HUES64 (cell line): ENCODE measurements at regions not wholly inside any gene's neighbourhood (a gene's known extent, or its start where the extent isn't known, plus 50 kb on each side); places are given as distances from the start of the nearest gene placed in this dataset.
"Not testable (repeated sequence)": the region's sequence is repeated elsewhere in the genome, so short reads cannot be mapped to it uniquely, and the experiment has no call there.

Experiments
- H3K27ac ChIP-seq: 2 replicates; pipeline ENCODE4 v1.7.0; 2013; ENCODE audit warnings: low read depth, low read length, inconsistent platforms
- H3K27me3 ChIP-seq: 2 replicates; pipeline ENCODE4 v1.6.1; 2013; ENCODE audit warnings: mild to moderate bottlenecking, low read length; ENCODE audit not compliant: insufficient read depth
- H3K36me3 ChIP-seq: 2 replicates; pipeline ENCODE4 v1.6.1; 2013; ENCODE audit warnings: mild to moderate bottlenecking, low read length; ENCODE audit not compliant: insufficient read depth
- H3K4me1 ChIP-seq: 2 replicates; pipeline ENCODE4 v1.6.1; 2013; ENCODE audit warnings: mild to moderate bottlenecking, low read length, moderate library complexity; ENCODE audit not compliant: insufficient read depth
- H3K4me3 ChIP-seq: 2 replicates; pipeline ENCODE4 v1.5.1; 2013; ENCODE audit warnings: mild to moderate bottlenecking, low read length, moderate library complexity
- H3K9ac ChIP-seq: 2 replicates; pipeline ENCODE4 v1.6.1; 2013; ENCODE audit warnings: mild to moderate bottlenecking, low read depth, low read length
- H3K9me3 ChIP-seq: 2 replicates; pipeline ENCODE4 v1.6.1; 2013; ENCODE audit warnings: low read depth, low read length; ENCODE audit not compliant: insufficient read depth
- WGBS: fragments of 150-250, 120-280 bp; methylation state at CpG from one replicate; pipeline ENCODE4 v1.1.7; 2013; ENCODE audit warnings: missing lambda C conversion rate; 5-methylcytosine and 5-hydroxymethylcytosine counted together

DNA sequence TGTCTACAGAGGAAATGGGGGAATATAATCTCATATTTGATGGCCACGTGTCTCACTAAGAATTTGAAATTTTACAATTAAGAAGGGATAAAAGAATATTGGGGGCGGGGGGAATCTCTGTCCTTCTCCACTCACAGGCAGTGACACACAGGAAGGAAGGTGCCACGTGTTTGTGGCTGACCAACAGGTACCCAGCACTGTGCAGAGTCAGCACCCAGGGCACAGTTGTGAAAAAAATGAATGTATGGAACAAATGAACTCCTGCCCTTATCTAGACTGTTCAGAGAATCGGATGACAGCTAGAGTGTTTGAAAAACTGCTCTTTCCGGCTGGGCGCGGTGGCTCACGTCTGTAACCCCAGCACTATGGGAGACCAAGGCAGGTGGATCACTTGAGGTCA is 317.0 kb upstream of the MYT1L start:
- no peak overlapping the region for H3K27ac ChIP-seq
- no peaks in the 10 kb centered on the region for H3K27me3 ChIP-seq
- H3K9me3 ChIP-seq = no peaks in the 10 kb centered on the region
- H3K4me1 ChIP-seq = 0 out of 2 replicates have a peak, but pooled peaks cover 2% of the 10 kb centered on the region
- H3K36me3 ChIP-seq = no peaks in the 10 kb centered on the region
- H3K4me3 ChIP-seq = no peak overlapping the region
- H3K9ac ChIP-seq = no peak overlapping the region
- WGBS = 94% methylated on average over 8 of the region's 8 CpGs

DNA sequence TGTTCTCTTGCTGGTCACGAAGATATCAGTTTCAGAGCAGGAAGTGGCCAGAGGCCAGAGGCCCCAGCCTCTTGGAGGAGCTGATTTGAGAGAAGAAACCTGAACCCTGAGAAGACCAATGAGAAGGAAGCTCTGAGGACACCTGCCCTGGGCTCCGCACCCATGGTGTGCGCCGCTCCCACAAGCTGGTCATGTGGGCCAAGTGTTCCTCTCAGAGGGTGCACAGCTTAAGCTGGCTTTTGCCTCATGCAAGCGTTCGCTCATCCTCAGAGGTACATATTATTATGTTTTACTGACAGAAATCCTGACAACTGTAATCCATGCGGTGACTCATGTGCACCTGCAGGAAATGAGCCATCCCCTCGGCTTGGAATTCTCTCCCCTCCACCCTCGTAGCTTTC is 316.1 kb upstream of the MYT1L start:
- Histone ChIP-seq H3K9me3 (no peaks in the 10 kb centered on the region), H3K9ac (no peak overlapping the region), H3K27me3 (no peaks in the 10 kb centered on the region), H3K27ac (no peak overlapping the region), H3K4me1 (0 out of 2 replicates have a peak, but pooled peaks cover 2% of the 10 kb centered on the region), H3K4me3 (no peak overlapping the region), H3K36me3 (no peaks in the 10 kb centered on the region)
- 85% methylated on average over 9 of the region's 9 CpGs for WGBS

DNA sequence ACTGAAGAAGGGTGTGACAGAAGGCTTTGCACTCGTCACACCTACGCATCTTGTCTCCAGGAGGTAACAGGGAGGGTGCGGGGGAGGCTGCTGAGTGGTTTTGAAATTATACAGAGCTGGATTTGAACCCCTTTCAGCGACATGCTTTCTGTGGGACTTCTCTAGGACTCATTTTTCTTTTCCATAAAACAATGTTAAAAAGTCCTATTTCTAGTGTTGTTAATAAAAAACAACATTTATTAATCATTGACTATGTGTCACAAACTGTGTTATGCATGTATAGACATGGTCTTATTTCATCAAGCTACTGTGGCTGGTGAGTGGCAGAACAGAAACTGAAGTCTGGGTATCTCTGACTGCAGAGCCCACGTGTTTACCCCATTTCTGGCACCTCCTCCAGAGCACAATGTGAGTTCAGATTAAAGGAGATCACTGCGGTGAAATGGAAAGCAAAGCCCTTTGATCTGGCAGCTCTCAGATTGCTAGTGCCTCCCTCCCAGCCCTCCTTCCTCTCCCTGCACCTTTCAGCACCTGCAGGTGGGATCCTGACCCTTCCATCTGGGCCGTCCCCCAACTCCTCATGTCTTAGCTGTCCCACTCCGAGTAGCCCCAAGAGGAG is 315.5 kb upstream of the MYT1L start:
- H3K4me1 ChIP-seq = 0 out of 2 replicates have a peak, but pooled peaks cover 2% of the 10 kb centered on the region
- H3K4me3 ChIP-seq = no peak overlapping the region
- H3K27me3 ChIP-seq = no peaks in the 10 kb centered on the region
- no peak overlapping the region for H3K9ac ChIP-seq
- no peaks in the 10 kb centered on the region for H3K9me3 ChIP-seq
- no peak overlapping the region for H3K27ac ChIP-seq
- WGBS = 53% methylated on average over 7 of the region's 8 CpGs
- no peaks in the 10 kb centered on the region for H3K36me3 ChIP-seq

DNA sequence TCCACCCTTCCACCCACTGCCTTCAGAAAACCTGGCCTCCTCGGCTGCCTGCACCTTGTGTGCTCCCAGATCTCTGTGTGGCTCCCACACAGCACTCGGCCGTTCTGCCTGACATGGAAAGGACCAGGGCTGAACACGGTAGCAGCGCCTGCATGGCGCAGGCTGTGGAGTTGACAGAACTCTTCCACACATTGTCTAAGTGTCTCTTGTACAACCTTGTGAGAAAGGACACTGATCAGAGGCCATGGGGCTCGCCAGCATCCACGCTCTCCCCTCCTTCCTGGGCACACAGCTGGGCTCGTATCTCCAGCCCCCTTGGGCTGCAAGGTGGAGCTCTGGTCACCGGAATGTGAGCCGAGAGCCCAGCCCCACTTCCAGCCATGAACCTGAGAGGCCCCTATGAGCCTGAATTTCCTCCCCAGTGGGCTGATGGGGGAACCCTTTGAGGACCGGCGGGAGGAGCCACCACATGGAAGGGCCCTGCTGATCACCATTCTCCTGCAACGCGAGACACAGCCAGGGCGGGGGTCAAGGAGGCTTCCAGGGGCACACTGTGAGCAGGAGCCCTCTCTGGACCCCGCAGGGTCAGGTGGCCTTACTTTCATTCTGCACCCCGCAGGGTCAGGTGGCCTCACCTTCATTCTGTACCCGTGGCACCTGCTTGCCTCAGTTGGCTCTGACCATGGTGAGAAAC is 314.2 kb upstream of the MYT1L start:
- no peaks in the 10 kb centered on the region for H3K27me3 ChIP-seq
- 87% methylated on average over 19 of the region's 19 CpGs for WGBS

DNA sequence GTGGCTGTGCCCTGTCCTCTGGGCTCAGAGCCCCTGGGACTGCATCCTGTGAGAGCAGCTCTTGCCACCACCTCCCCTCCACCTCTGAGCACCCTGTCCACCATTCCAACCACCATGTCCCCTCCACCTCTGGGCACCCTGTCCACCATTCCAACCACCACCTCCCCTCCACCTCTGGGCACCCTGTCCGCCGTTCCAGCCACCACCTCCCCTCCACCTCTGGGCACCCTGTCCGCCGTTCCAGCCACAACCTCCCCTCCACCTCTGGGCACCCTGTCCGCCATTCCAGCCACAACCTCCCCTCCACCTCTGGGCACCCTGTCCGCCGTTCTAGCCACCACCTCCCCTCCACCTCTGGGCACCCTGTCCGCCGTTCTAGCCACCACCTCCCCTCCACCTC is 313.7 kb upstream of the MYT1L start:
- H3K4me3 ChIP-seq, H3K9ac ChIP-seq, H3K4me1 ChIP-seq, H3K36me3 ChIP-seq, H3K9me3 ChIP-seq, H3K27ac ChIP-seq, H3K27me3 ChIP-seq: not testable (repeated sequence)
- WGBS = 81% methylated on average over 9 of the region's 9 CpGs

More for the DNA sequence above, 314.2 kb upstream of the MYT1L start:
- H3K9ac ChIP-seq = no peak overlapping the region
- H3K27ac ChIP-seq = no peak overlapping the region
- no peaks in the 10 kb centered on the region for H3K36me3 ChIP-seq
- H3K9me3 ChIP-seq = no peaks in the 10 kb centered on the region
- no peak overlapping the region for H3K4me3 ChIP-seq
- 0 out of 2 replicates have a peak, but pooled peaks cover 2% of the 10 kb centered on the region for H3K4me1 ChIP-seq

DNA sequence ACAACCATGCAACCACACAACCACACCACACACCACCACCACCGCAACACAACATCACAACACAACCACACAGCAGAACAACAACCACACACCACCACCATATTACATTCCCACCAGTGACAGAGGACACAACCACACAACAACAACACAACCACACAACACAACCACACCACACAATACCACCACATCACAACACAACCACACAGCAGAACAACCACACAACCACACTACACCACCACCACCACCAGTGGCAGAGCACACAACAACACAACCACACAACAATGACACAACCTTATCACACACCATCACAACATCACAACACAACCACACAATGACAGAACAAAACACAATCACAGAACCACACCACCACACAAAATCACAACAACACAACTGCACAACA is 313.0 kb upstream of the MYT1L start:
- Histone ChIP-seq H3K9ac (no peak overlapping the region), H3K4me3 (no peak overlapping the region)
- 96% methylated on average over 1 of the region's 1 CpG for WGBS

DNA sequence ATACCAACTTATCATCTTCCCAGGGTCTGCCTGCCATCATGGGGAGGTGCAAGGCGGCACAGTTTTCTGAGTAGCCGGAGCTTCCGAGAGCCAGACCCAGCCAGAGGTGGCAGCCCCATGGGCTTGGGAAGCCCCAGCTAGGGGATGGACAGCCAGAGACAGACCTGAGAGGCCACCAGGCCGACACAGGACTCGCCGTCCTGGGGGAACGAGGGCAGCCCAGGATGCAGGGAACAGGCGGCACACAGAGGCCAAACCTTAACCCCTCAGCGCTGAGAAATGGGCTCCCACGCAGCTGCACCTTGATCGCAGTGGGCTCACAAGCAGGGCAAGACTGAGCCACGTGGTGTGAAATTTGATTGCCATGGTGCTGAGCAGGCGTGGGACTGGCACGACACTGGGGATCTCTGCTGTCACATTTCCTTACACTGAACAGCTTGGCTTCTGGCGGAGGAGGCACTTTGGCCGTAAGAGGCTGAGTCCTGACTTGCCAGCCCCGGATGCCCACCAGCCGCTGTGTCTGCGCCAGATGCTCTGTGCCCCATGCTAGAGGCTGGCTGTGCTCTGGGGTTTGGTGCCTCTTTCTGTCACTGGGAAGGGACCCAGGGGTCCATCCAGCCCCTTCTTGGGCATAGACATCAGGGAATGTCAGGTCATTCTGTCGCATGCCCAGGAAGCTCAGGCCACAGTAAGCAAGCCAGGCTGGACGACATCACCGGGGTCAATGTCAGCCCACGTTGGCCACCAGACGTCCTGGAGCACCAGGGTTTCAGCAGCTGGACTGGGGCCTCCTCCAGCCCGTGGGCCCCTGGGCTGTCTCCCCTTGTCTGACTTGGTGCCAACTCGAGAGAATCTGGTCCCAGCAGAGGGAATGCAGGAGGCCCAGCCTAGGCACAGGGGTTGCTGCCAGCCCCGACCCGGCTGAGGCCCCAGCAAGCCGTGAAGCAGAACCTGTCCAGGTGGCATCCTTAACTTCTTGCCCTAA is 312.1 kb upstream of the MYT1L start:
- H3K4me3 ChIP-seq = no peak overlapping the region
- 0 out of 2 replicates have a peak, but pooled peaks cover 2% of the 10 kb centered on the region for H3K4me1 ChIP-seq
- H3K9me3 ChIP-seq = no peaks in the 10 kb centered on the region
- 94% methylated on average over 29 of the region's 29 CpGs for WGBS
- no peak overlapping the region for H3K27ac ChIP-seq
- no peaks in the 10 kb centered on the region for H3K36me3 ChIP-seq
- no peak overlapping the region for H3K9ac ChIP-seq
- no peaks in the 10 kb centered on the region for H3K27me3 ChIP-seq

More for the DNA sequence above, 313.0 kb upstream of the MYT1L start:
- H3K9me3 ChIP-seq = no peaks in the 10 kb centered on the region
- H3K27ac ChIP-seq = no peak overlapping the region
- H3K27me3 ChIP-seq = no peaks in the 10 kb centered on the region
- no peaks in the 10 kb centered on the region for H3K36me3 ChIP-seq
- H3K4me1 ChIP-seq = 0 out of 2 replicates have a peak, but pooled peaks cover 2% of the 10 kb centered on the region

DNA sequence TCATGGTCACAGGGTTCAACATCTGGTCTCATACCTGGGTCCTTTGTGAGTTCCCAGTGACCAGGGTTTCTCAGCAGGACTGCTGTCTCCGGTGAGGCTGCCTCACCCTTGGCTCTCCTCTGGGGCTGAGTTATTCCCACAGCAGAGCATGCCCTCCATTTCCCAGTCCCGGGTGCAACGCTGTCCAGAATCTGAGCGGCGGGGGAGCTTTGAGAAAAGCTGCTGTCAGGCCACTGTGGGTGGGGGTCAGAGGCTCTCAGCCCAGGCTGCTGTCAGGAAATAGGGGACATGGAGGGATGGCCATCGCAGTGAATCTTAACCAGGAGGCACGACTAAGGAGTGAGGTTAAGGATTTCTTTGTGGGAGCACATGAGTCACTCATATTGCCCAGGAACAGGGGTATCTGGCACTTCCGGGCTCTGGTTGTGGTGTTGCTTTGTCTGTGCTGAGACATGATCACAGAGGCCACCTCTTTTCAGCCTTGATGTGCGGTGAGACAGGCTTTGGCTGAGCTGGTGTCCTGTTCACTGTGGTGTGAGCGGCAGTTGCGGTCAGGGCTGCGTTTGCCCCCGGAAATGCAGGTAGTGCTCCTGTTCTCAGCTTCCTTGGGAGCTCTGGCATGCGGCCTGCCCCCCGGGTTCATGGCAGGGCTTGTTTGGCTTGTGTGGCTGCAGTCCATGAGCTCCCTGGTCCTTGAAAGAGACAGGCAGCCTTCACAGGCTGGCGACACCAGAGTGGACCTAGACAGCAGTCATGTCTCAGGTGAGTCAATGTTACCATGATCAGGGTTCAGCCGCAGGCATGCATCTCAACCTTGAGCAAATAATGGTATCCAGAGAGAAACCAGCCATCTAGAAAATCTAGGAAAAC is 310.7 kb upstream of the MYT1L start:
- Histone ChIP-seq H3K4me3 (no peak overlapping the region), H3K27ac (no peak overlapping the region), H3K4me1 (0 out of 2 replicates have a peak, but pooled peaks cover 2% of the 10 kb centered on the region), H3K9me3 (no peaks in the 10 kb centered on the region), H3K36me3 (no peaks in the 10 kb centered on the region), H3K27me3 (no peaks in the 10 kb centered on the region), H3K9ac (no peak overlapping the region)
- 92% methylated on average over 17 of the region's 17 CpGs for WGBS

DNA sequence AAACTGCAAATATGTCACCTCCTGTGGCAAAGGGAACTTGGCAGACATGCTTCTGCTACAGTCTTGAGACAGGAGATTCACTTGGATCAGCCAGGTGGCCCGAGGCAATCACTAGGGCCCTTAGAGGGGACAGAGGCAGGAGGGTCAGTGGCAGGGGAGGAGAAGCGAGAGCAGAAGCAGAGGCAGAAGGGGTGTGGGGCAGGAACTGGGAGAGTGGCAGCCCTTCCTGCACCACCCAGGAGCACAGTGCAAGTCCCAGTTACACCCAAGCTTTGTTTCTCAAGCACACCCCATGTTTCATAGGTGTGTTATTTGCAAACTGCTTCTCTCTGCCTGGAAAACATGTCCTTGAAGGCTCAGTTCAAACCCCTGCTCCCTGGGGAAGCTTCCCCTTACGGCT is 309.7 kb upstream of the MYT1L start:
- Histone ChIP-seq H3K9me3 (no peaks in the 10 kb centered on the region), H3K36me3 (no peaks in the 10 kb centered on the region), H3K4me3 (no peak overlapping the region), H3K4me1 (no peaks in the 10 kb centered on the region), H3K27me3 (no peaks in the 10 kb centered on the region), H3K27ac (no peak overlapping the region), H3K9ac (no peak overlapping the region)
- WGBS = 90% methylated on average over 3 of the region's 3 CpGs

DNA sequence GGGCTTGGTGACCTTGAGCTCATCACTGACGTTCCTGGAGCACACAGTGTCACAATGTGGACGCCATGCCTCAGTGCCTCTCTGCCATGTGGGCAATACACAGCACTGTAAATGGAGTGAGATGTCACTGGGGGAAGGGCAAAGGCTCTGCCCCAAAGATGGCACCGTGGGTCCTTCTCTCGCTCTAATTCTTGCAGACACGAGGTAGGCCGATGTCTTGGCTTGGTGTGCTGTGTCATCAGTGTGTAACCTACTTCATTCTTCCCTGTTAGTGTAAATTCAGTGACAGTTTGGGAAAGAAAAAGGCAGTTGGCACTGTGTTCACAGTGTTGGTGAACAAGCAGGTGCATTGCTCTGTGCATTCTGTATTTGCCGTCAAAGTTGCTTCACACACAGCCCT is 309.3 kb upstream of the MYT1L start:
- no peaks in the 10 kb centered on the region for H3K9me3 ChIP-seq
- 93% methylated on average over 7 of the region's 7 CpGs for WGBS
- no peaks in the 10 kb centered on the region for H3K27me3 ChIP-seq
- no peak overlapping the region for H3K4me3 ChIP-seq
- H3K4me1 ChIP-seq = no peaks in the 10 kb centered on the region
- no peak overlapping the region for H3K9ac ChIP-seq
- H3K36me3 ChIP-seq = no peaks in the 10 kb centered on the region
- no peak overlapping the region for H3K27ac ChIP-seq
